GM12891 (cell line): ENCODE measurements at regions not wholly inside any gene's neighbourhood (a gene's known extent, or its start where the extent isn't known, plus 50 kb on each side); places are given as distances from the start of the nearest gene placed in this dataset.

Source experiments
- PAX5 ChIP-seq: IDR thresholded peaks from 2 replicates; pipeline ENCODE4 v1.6.1; 2011; ENCODE audit warnings: low read length, moderate library complexity, mild to moderate bottlenecking; ENCODE audit not compliant: insufficient read depth, severe bottlenecking
- POLR2A ChIP-seq: IDR thresholded peaks from 2 replicates; pipeline ENCODE4 v1.6.1; 2011; ENCODE audit warnings: low read depth, low read length, control low read depth
- POLR2AphosphoS5 ChIP-seq: IDR thresholded peaks from 2 replicates; pipeline ENCODE4 v1.6.1; 2011; ENCODE audit warnings: low read depth, low read length, control low read depth
- SPI1 ChIP-seq: IDR thresholded peaks from 2 replicates; pipeline ENCODE4 v1.6.1; 2011; ENCODE audit warnings: low read depth, low read length, control low read depth
- TAF1 ChIP-seq: IDR thresholded peaks from 2 replicates; pipeline ENCODE4 v1.6.1; 2011; ENCODE audit warnings: low read depth, low read length, control low read depth

GRCh38 chr5:135154197-135154596, 120.2 kb upstream of the PITX1 start:
- TF ChIP-seq POLR2A = no peak
- no peak for TF ChIP-seq TAF1
- no peak for TF ChIP-seq PAX5
- TF ChIP-seq POLR2AphosphoS5 = no peak
- no peak for TF ChIP-seq SPI1
